ENCODE measurements at regions not wholly inside any gene's neighbourhood (a gene's known extent, or its start where the extent isn't known, plus 50 kb on each side); places are given as distances from the start of the nearest gene placed in this dataset.

DNA sequence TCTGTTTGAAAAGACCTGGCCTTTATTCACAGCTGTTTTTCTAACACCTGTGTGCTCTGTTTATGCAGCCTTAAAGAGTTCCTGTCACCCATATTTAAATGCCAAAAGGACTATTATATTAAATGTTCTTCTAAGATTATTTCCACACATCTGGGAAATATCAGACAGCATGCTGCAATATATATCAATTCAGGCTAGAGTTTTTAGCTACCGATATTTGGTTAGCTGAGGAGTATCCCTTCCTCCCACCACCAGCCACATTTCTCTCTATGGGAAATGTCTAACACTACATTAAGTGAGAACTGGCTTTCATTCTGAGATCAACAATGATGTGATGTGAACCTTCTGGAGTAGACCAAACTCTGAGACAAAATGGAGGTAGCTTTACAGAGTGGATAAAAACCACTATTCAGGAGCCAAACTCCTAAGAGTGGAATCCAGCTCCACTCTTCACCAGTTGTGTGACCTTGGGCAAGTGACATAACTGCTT, 509.2 kb downstream of the ZNF608 start:
- no peaks in the 10 kb centered on the region for H3K4me1 Mint-ChIP-seq (ENCODE audit: low read depth)

DNA sequence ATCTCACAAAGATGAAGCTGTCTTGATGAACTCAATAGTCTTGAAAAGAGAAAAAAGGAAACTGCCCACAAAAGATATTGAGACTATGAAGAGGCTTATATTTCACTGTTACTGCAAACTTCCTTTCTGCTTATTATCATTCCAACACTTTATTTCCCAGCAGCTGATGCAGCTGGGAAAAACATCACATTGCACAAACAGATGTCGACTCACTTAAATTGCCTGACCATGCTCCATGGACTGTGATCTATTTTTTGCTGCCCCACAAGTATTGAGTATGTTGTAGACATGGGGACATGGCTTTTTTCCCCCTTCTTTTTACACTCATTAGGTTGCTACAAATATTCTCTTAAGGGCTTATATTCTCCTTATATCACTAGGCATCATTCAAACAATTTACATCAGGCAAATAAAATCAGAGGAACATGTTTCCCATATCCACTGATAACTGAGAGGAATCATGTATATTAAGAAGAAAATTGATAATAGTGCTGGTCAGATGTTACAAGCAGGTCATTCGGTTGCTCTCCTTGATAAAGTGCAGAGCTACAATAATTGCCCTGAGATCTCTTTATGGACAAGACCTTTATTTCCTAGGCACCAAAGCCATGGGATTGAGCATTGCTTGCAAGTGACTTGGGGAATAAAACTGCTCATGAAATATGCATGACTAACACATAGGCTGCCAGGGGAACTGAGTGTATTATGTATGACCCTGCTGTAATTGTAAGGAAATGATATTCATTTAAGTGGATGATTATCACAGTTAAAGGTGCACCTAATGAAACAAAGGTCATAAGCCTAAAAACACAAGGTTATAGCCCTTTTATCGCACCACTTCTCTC, 509.9 kb downstream of the ZNF608 start:
- H3K27me3 Mint-ChIP-seq (ENCODE audit: low read depth) = no peaks in the 10 kb centered on the region
- H3K9me3 Mint-ChIP-seq (ENCODE audit: insufficient read depth) = no peaks in the 10 kb centered on the region
- H3K4me1 Mint-ChIP-seq (ENCODE audit: low read depth) = no peaks in the 10 kb centered on the region
- H3K36me3 Mint-ChIP-seq (ENCODE audit: low read depth) = no peaks in the 10 kb centered on the region
- POLR2A ChIA-PET = no interaction called here
- DNase-seq = no peak
- no peak overlapping the region for H3K4me3 Mint-ChIP-seq
- ATAC-seq = no peak
- H3K27ac Mint-ChIP-seq = no peak overlapping the region
- CTCF ChIA-PET = no interaction called here

More for the DNA sequence above, 509.2 kb downstream of the ZNF608 start:
- Mint-ChIP-seq H3K36me3 (ENCODE audit: low read depth) (no peaks in the 10 kb centered on the region), H3K9me3 (ENCODE audit: insufficient read depth) (no peaks in the 10 kb centered on the region), H3K27ac (no peak overlapping the region), H3K4me3 (no peak overlapping the region), H3K27me3 (ENCODE audit: low read depth) (no peaks in the 10 kb centered on the region)
- no peak for ATAC-seq
- no peak for DNase-seq
- ChIA-PET POLR2A (no interaction called here), CTCF (no interaction called here)

DNA sequence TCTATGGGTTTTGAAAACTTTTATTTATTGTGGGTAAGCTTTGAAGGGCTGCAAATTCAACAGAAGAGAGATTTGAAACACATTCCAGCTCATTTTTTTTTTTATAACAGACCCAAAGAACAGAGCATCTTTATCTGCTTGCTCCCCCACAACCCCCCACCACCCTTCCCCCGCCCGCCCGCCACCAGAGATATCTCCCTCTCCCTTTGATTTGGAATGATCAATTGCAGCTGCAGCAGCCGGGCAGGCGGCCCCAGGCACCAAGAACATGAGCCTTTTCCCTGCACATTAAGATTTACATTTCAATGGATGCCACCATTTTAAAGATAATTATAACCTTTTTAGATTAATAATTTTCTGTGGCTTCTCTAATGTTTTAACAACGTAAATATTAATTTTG, 510.9 kb downstream of the ZNF608 start:
- ATAC-seq (no peak), DNase-seq (no peak)
- H3K27me3 Mint-ChIP-seq (ENCODE audit: low read depth) = no peaks in the 10 kb centered on the region
- no peaks in the 10 kb centered on the region for H3K4me1 Mint-ChIP-seq (ENCODE audit: low read depth)
- H3K36me3 Mint-ChIP-seq (ENCODE audit: low read depth) = no peaks in the 10 kb centered on the region
- ChIA-PET CTCF (no interaction called here), POLR2A (no interaction called here)
- H3K27ac Mint-ChIP-seq = no peak overlapping the region
- no peaks in the 10 kb centered on the region for H3K9me3 Mint-ChIP-seq (ENCODE audit: insufficient read depth)
- H3K4me3 Mint-ChIP-seq = no peak overlapping the region

DNA sequence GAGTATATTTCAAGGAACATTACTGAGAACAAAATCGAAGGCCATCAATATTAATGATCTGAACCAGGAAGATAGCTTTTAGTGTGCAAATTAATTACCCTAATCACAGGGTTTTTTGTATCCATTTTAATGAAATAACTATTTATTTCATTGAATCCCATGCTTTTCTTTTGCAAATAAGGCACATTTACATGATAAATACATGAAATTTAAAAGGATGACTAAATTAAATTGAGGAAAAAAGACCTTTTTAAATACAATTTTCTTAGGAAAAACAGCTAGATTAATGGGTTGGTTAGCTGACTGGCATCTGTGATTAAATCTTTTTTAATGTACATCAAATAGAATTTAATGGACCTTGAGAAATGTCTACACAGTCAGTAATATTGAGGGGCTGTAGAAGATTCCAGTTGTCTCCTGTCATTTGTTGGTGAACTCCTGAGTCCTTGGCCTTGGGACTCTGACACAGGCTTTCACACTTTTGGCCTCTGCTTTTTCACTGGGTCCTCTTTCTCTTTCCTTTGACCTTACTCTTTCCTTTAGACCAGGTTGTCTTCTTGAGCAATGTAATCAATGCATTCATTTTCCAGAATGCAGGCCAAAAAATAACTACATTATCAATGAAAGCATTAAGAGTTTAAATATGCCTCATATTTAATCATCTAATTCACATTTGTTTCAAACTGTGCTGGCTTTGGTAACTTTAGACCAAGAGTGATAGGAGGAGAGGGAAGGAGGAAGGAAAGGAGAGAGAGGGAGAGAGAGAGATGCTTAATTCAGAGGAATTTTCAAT, 511.5 kb downstream of the ZNF608 start:
- no peak for ATAC-seq
- CTCF ChIA-PET = no interaction called here
- no peaks in the 10 kb centered on the region for H3K9me3 Mint-ChIP-seq (ENCODE audit: insufficient read depth)
- H3K27ac Mint-ChIP-seq = no peak overlapping the region
- H3K4me1 Mint-ChIP-seq (ENCODE audit: low read depth) = no peaks in the 10 kb centered on the region
- POLR2A ChIA-PET = no interaction called here
- no peaks in the 10 kb centered on the region for H3K27me3 Mint-ChIP-seq (ENCODE audit: low read depth)
- no peak for DNase-seq
- no peaks in the 10 kb centered on the region for H3K36me3 Mint-ChIP-seq (ENCODE audit: low read depth)
- no peak overlapping the region for H3K4me3 Mint-ChIP-seq

DNA sequence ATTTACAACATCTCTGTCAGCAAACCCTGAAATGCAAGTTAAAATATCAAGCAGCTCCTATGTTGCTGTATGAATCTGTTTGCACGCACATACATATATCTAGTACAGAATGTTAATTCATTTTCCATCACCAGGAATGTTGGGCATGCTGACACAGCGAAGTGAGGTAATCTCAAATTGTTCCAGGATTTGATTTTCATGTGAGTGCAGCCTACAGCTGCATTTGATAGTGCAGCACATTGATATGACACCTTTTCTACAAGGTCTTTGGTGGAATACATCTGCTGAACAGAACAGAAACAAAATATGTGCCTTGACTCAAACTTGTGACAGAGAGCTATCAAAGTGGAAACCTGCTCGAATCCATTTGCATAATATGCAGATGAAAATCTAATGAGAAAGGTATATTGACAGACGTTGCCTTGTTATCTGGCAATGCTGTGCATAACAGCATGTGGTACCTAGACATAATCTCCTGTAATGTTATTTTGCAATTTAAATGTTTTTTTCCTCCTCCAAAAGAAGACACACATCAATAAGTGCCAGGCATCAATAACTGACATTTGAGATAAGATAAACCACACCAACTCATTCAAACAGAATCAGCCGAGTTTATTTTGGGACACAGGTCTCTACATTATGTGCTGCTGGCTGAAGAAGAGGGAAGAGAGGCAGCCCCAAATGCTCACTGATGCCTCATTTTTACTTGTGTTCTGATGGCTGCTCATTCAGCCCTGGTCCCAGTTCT, 512.2 kb downstream of the ZNF608 start:
- ATAC-seq (no peak), DNase-seq (no peak)
- CTCF ChIA-PET = no interaction called here
- POLR2A ChIA-PET = no interaction called here
- H3K9me3 Mint-ChIP-seq (ENCODE audit: insufficient read depth) = no peaks in the 10 kb centered on the region
- no peaks in the 10 kb centered on the region for H3K27me3 Mint-ChIP-seq (ENCODE audit: low read depth)
- H3K36me3 Mint-ChIP-seq (ENCODE audit: low read depth) = no peaks in the 10 kb centered on the region
- H3K4me3 Mint-ChIP-seq = no peak overlapping the region
- no peak overlapping the region for H3K27ac Mint-ChIP-seq
- no peaks in the 10 kb centered on the region for H3K4me1 Mint-ChIP-seq (ENCODE audit: low read depth)

DNA sequence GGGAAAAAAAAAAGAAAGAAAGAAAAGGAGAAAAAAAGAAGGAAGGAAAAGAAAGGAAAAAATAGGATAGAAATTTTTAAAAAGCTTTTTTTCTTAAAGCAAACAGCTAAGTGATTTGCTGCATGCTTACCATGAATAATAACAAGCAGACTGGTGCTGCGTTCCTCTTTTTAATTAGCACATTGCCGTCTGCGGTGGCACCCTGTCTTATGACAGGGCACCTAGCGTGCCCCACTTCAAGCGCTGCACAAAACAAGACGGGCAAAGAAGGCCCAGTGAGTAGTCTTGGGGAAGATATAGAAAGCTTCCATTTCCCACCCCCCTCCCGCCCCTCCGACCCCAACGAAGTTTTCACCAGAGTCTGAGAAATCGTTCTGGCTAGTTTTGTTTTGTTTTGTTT, 513.9 kb downstream of the ZNF608 start:
- no peaks in the 10 kb centered on the region for H3K4me1 Mint-ChIP-seq (ENCODE audit: low read depth)
- DNase-seq (no peak), ATAC-seq (no peak)
- ChIA-PET CTCF (no interaction called here), POLR2A (no interaction called here)
- no peaks in the 10 kb centered on the region for H3K36me3 Mint-ChIP-seq (ENCODE audit: low read depth)
- no peaks in the 10 kb centered on the region for H3K27me3 Mint-ChIP-seq (ENCODE audit: low read depth)
- H3K9me3 Mint-ChIP-seq (ENCODE audit: insufficient read depth) = no peaks in the 10 kb centered on the region
- no peak overlapping the region for H3K4me3 Mint-ChIP-seq
- no peak overlapping the region for H3K27ac Mint-ChIP-seq

DNA sequence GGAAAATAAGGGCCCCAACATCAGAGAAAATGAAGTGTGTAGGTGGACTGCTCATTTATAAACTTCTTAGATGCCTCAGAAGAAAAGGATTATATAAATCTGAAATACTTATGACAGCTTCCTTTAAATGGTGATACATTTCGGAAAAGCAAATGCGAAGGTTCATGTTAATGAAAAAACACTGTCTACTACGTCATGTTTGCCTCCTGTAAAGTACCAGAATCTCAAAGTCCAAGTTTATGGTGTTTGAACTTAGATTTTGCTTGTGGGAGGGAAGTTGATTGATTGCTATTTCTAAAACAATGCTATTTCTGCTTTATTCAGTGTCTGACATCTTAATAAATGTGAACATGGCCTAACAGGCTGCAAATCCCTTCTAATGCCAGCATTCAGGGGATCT, 514.6 kb downstream of the ZNF608 start:
- no peak for DNase-seq
- ChIA-PET CTCF (no interaction called here), POLR2A (no interaction called here)
- Mint-ChIP-seq H3K4me1 (ENCODE audit: low read depth) (no peaks in the 10 kb centered on the region), H3K27ac (no peak overlapping the region), H3K9me3 (ENCODE audit: insufficient read depth) (no peaks in the 10 kb centered on the region), H3K27me3 (ENCODE audit: low read depth) (no peaks in the 10 kb centered on the region), H3K4me3 (no peak overlapping the region), H3K36me3 (ENCODE audit: low read depth) (no peaks in the 10 kb centered on the region)
- ATAC-seq = no peak

DNA sequence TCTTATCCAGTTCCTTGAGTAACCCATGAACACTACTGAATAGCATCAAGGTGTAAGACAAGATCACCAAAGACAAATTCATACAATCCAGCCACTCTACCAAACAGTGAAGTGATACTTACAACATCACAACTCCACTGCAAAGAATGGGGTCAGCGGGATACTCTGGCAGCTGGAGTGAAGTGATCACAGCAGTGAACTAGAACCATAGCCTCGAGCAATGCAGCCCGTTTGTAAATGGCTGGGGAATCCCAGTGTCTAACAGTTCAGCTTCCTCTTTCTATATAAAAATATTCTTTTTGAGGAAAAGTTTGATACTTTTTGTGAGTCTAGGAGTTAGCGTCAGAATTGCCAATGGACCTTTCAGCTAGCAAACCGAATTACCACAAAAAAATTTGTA, 515.2 kb downstream of the ZNF608 start:
- no peak overlapping the region for H3K4me3 Mint-ChIP-seq

DNA sequence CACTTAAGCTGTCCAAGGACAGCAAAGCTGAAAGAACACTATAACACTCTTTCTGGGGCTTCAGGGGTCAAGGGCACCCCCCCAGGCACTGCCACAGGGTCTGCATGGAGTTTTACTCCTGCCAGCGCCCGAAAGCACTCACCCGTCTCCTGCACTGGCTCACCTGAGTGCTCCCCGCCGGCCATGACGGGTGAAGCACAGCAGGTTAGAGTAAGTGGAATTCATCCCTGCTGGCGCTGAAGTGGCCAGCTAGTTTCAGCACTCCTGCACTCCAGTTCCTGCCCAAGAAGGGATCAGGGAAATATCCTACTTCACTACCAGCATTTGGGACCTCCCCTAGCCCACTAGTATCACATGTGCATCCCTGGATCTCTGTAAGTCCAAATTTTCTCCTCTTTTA, 516.0 kb downstream of the ZNF608 start:
- Mint-ChIP-seq H3K27me3 (ENCODE audit: low read depth) (no peaks in the 10 kb centered on the region), H3K36me3 (ENCODE audit: low read depth) (no peaks in the 10 kb centered on the region), H3K9me3 (ENCODE audit: insufficient read depth) (no peaks in the 10 kb centered on the region), H3K4me1 (ENCODE audit: low read depth) (no peaks in the 10 kb centered on the region), H3K27ac (no peak overlapping the region), H3K4me3 (no peak overlapping the region)
- DNase-seq = no peak
- no peak for ATAC-seq
- ChIA-PET CTCF (no interaction called here), POLR2A (no interaction called here)

More for the DNA sequence above, 515.2 kb downstream of the ZNF608 start:
- H3K4me1 Mint-ChIP-seq (ENCODE audit: low read depth) = no peaks in the 10 kb centered on the region
- H3K36me3 Mint-ChIP-seq (ENCODE audit: low read depth) = no peaks in the 10 kb centered on the region
- no peak for DNase-seq
- H3K27ac Mint-ChIP-seq = no peak overlapping the region
- POLR2A ChIA-PET = no interaction called here
- ATAC-seq = no peak
- CTCF ChIA-PET = no interaction called here
- H3K9me3 Mint-ChIP-seq (ENCODE audit: insufficient read depth) = no peaks in the 10 kb centered on the region
- no peaks in the 10 kb centered on the region for H3K27me3 Mint-ChIP-seq (ENCODE audit: low read depth)

DNA sequence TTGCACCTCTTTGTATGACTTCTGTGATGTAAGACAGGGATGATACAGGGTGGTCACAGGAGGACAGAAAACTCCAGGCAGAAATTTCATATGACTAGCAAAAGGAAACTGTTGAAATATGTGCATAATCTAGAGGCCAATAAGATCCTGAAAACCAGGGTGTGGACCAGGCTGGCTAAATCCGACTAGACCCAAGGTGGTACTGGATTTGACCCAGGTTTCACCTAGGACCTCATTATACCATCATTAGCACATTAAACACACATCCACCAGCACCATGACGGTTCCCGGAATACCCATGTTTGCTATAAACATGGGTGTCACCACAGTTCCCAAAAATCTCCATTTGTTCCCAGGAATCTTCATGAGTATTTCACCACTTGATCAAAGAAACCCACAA, 517.1 kb downstream of the ZNF608 start:
- Mint-ChIP-seq H3K4me3 (no peak overlapping the region), H3K27ac (no peak overlapping the region)
- POLR2A ChIA-PET = no interaction called here

DNA sequence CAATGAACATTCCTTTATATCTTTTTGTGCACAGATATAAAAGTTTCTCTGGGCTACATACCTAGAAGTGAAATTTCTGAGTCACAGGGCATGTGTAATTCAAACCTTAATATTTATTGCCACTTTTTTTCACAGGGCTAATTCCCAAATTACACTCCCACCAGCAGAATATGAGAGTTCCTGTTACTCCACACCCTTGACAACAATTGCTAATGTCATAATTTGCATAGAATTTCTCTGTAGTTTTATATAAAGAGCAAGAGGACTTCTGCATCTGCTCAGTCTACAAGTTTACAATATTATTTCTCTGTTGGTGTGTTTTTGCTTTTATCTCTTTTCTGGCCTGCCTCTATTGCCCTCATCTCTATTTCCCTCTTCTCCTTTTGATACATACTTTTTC, 518.5 kb downstream of the ZNF608 start:
- CTCF ChIA-PET = no interaction called here
- Mint-ChIP-seq H3K36me3 (ENCODE audit: low read depth) (no peaks in the 10 kb centered on the region), H3K27me3 (ENCODE audit: low read depth) (no peaks in the 10 kb centered on the region), H3K27ac (no peak overlapping the region), H3K4me3 (no peak overlapping the region), H3K4me1 (ENCODE audit: low read depth) (no peaks in the 10 kb centered on the region), H3K9me3 (ENCODE audit: insufficient read depth) (no peaks in the 10 kb centered on the region)
- POLR2A ChIA-PET = no interaction called here
- no peak for ATAC-seq
- no peak for DNase-seq

More for the DNA sequence above, 517.1 kb downstream of the ZNF608 start:
- Mint-ChIP-seq H3K27me3 (ENCODE audit: low read depth) (no peaks in the 10 kb centered on the region), H3K9me3 (ENCODE audit: insufficient read depth) (no peaks in the 10 kb centered on the region), H3K36me3 (ENCODE audit: low read depth) (no peaks in the 10 kb centered on the region), H3K4me1 (ENCODE audit: low read depth) (no peaks in the 10 kb centered on the region)
- DNase-seq (no peak), ATAC-seq (no peak)
- CTCF ChIA-PET = no interaction called here

DNA sequence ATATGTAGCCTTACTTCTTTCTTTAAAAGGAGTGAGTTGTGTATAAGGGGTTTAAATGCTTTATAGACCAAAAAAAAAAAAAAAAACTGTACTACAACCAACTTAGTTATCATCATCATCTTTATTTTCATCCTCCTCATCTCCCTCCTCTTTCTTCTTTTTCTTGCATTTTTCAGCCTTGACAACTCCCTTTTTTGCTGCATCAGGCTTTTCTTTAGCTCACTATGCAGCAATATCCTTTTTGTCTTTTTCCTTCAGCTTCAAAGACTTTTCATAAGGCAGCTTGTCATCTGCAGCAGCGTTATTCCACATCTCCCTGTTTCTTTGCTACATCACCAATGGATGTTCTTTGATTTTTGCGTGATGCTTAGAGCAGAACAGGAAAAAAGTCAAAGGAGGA, 526.0 kb downstream of the ZNF608 start:
- ATAC-seq = no peak
- H3K9me3 Mint-ChIP-seq (ENCODE audit: insufficient read depth) = peaks cover under 1% of the 10 kb centered on the region
- no peak overlapping the region for H3K4me3 Mint-ChIP-seq

More for the DNA sequence above, 526.0 kb downstream of the ZNF608 start:
- POLR2A ChIA-PET = no interaction called here
- DNase-seq = no peak
- no peak overlapping the region for H3K27ac Mint-ChIP-seq
- no peaks in the 10 kb centered on the region for H3K4me1 Mint-ChIP-seq (ENCODE audit: low read depth)
- H3K36me3 Mint-ChIP-seq (ENCODE audit: low read depth) = no peaks in the 10 kb centered on the region
- CTCF ChIA-PET = no interaction called here
- no peaks in the 10 kb centered on the region for H3K27me3 Mint-ChIP-seq (ENCODE audit: low read depth)

Data from activated CD8-positive, alpha-beta T cell treated with anti-CD3 and anti-CD28 coated beads, Interleukin-2, amount 10 ng/mL, durations not matched to agents 7 days and 5 days (primary cell).